Liver (tissue), 8 donors: ENCODE measurements at regions not wholly inside any gene's neighbourhood (a gene's known extent, or its start where the extent isn't known, plus 50 kb on each side); places are given as distances from the start of the nearest gene placed in this dataset.

Experiments
- DNase-seq: peaks from one replicate; pipeline ENCODE4 v3.0.0-alpha.2; 2017; ENCODE audit warnings: low spot score
- H3K27ac ChIP-seq, 2 donors: one replicate each; pipeline ENCODE4 v1.7.0; 2013; ENCODE audit warnings: inconsistent platforms in 2 of 2, low read length in 2 of 2, control low read depth in 1 of 2, low read depth in 1 of 2, mild to moderate bottlenecking in 1 of 2
- H3K27me3 ChIP-seq, 4 donors: one replicate each; pipeline versions ENCODE4 v1.6.1 to v1.7.0; 2013; ENCODE audit warnings: low read length in 3 of 4, inconsistent platforms in 1 of 4, mild to moderate bottlenecking in 1 of 4, moderate library complexity in 1 of 4; ENCODE audit not compliant: control insufficient read depth in 4 of 4, insufficient read depth in 4 of 4
- H3K36me3 ChIP-seq, 4 donors: one replicate each; pipeline versions ENCODE4 v1.6.1 to v1.7.0; 2013; ENCODE audit warnings: low read length in 3 of 4, mild to moderate bottlenecking in 3 of 4, low read depth in 1 of 4, moderate library complexity in 1 of 4; ENCODE audit not compliant: control insufficient read depth in 4 of 4, insufficient read depth in 3 of 4
- H3K4me1 ChIP-seq, 4 donors: one replicate each; pipeline versions ENCODE4 v1.6.1 to v1.7.0; 2013; ENCODE audit warnings: low read length in 3 of 4, mild to moderate bottlenecking in 3 of 4, moderate library complexity in 1 of 4; ENCODE audit not compliant: control insufficient read depth in 4 of 4, insufficient read depth in 4 of 4
- H3K4me3 ChIP-seq, 3 donors: one replicate each; pipeline versions ENCODE4 v1.6.1 to v1.7.0; 2013; ENCODE audit warnings: low read length in 3 of 3, control low read depth in 1 of 3, low read depth in 1 of 3, mild to moderate bottlenecking in 1 of 3
- H3K9ac ChIP-seq, 2 donors: one replicate each; pipeline ENCODE4 v1.7.0; 2013; ENCODE audit warnings: low read length in 2 of 2, mild to moderate bottlenecking in 2 of 2, moderate library complexity in 2 of 2, control low read depth in 1 of 2, low read depth in 1 of 2
- H3K9me3 ChIP-seq, 4 donors: one replicate each; pipeline versions ENCODE4 v1.6.1 to v1.7.0; 2013; ENCODE audit warnings: low read length in 3 of 4; ENCODE audit not compliant: control insufficient read depth in 4 of 4
- ATF3 ChIP-seq: IDR thresholded peaks from 2 replicates; pipeline ENCODE4 v1.6.1; 2016; ENCODE audit warnings: antibody characterized with exemption
- CTCF ChIP-seq: fragments of 150-350 bp; IDR thresholded peaks from 2 replicates; pipeline ENCODE4 v1.5.1; 2017; ENCODE audit warnings: improper control_type of control experiment, low read depth, low read length; ENCODE audit not compliant: missing input control
- FOXA1 ChIP-seq: IDR thresholded peaks from 2 replicates; pipeline ENCODE4 v1.6.1; 2016; ENCODE audit warnings: antibody characterized with exemption
- FOXA2 ChIP-seq: IDR thresholded peaks from 2 replicates; pipeline ENCODE4 v1.6.1; 2016; ENCODE audit warnings: antibody characterized with exemption
- GABPA ChIP-seq, 2 donors: IDR thresholded peaks in 1 of 2; conservative IDR thresholded peaks in 1 of 2; 2 replicates each; pipeline ENCODE4 v1.6.1; 2016; ENCODE audit warnings: antibody characterized with exemption in 2 of 2, mild to moderate bottlenecking in 1 of 2, moderate library complexity in 1 of 2
- HNF4G ChIP-seq: IDR thresholded peaks from 2 replicates; pipeline ENCODE4 v1.6.1; 2016; ENCODE audit warnings: antibody characterized with exemption
- RAD21 ChIP-seq, 2 donors: IDR thresholded peaks; 2 replicates each; pipeline ENCODE4 v1.6.1; 2016; ENCODE audit warnings: antibody characterized with exemption in 2 of 2, mild to moderate bottlenecking in 2 of 2
- RXRA ChIP-seq, 2 donors: IDR thresholded peaks; 2 replicates each; pipeline ENCODE4 v1.6.1; 2017 to 2018; ENCODE audit warnings: antibody characterized with exemption in 2 of 2, mild to moderate bottlenecking in 1 of 2
- SP1 ChIP-seq: IDR thresholded peaks from 2 replicates; pipeline ENCODE4 v1.6.1; 2018; ENCODE audit warnings: antibody characterized with exemption, mild to moderate bottlenecking
- TAF1 ChIP-seq: conservative IDR thresholded peaks from 2 replicates; pipeline ENCODE4 v1.6.1; 2016; ENCODE audit warnings: antibody characterized with exemption, mild to moderate bottlenecking
- YY1 ChIP-seq: IDR thresholded peaks from 2 replicates; pipeline ENCODE4 v1.6.1; 2016; ENCODE audit warnings: antibody characterized with exemption, mild to moderate bottlenecking
- WGBS: extraction: QIAGEN DNeasy Blood & Tissue Kit; methylation state at CpG from one replicate; pipeline ENCODE4 v1.1.7; 2013; 5-methylcytosine and 5-hydroxymethylcytosine counted together
- TF ChIP-seq, protein P1 (sequence below): IDR thresholded peaks from 2 replicates; pipeline ENCODE4 v1.6.1; 2016; ENCODE audit warnings: antibody characterized with exemption
- TF ChIP-seq, protein P2 (sequence below): IDR thresholded peaks from 2 replicates; pipeline ENCODE4 v1.6.1; 2016; ENCODE audit warnings: antibody characterized with exemption
- TF ChIP-seq, protein P3 (sequence below): IDR thresholded peaks from 2 replicates; pipeline ENCODE4 v1.6.1; 2016; ENCODE audit warnings: antibody characterized with exemption, mild to moderate bottlenecking
- donor health status: healthy.
- donor health status: healthy.
- donor health status: healthy.
- donor health status: healthy.
- donor health status: healthy.

DNA sequence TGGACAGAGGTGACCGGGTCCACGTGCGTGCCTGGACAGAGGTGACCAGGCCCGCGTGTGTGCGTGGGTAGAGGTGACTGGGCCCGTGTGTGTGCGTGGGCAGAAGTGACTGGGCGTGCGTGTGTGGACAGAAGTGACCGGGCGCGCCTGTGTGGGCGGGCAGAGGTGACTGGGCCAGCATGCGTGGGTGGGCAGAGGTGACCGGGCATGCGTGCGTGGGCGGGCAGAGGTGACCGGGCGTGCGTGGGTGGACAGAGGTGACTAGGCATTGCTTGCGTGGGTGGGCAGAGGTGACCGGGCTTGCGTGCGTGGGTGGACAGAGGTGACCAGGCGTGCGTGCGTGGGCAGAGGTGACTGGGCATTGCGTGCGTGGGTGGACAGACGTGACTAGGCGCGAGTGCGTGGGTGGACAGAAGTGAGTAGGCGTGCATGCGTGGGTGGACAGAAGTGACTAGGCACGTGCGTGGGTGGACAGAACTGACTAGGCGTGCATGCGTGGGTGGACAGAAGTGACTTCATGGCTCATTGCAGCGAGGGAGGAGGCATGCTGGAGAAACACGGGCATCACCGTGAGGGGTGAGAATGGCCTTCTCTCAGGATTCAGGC is 254.1 kb upstream of the IRX4 start:
- Histone ChIP-seq H3K27me3 (peaks cover 0 to 2% (median 0%) of the 10 kb centered on the region in 4 donors), H3K4me3 (no peak overlapping the region), H3K9ac (no peak overlapping the region), H3K4me1 (no peaks in the 10 kb centered on the region), H3K36me3 (no peaks in the 10 kb centered on the region), H3K27ac (no peak overlapping the region), H3K9me3 (no peaks in the 10 kb centered on the region)
- no peak for DNase-seq
- WGBS: 84% methylated on average over 44 of the region's 44 CpGs
- TF ChIP-seq, protein P1, sequence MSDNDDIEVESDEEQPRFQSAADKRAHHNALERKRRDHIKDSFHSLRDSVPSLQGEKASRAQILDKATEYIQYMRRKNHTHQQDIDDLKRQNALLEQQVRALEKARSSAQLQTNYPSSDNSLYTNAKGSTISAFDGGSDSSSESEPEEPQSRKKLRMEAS: no peak
- TF ChIP-seq YY1 (no peak), FOXA1 (no peak), ATF3 (no peak), TAF1 (no peak), RAD21 (IDR thresholded peaks at IDR 0.05) (no peak), GABPA (IDR thresholded peaks at IDR 0.05 in 1 of 2, conservative IDR thresholded peaks at IDR 0.05 in 1 of 2) (no peak), FOXA2 (no peak)
- TF ChIP-seq, protein P2, sequence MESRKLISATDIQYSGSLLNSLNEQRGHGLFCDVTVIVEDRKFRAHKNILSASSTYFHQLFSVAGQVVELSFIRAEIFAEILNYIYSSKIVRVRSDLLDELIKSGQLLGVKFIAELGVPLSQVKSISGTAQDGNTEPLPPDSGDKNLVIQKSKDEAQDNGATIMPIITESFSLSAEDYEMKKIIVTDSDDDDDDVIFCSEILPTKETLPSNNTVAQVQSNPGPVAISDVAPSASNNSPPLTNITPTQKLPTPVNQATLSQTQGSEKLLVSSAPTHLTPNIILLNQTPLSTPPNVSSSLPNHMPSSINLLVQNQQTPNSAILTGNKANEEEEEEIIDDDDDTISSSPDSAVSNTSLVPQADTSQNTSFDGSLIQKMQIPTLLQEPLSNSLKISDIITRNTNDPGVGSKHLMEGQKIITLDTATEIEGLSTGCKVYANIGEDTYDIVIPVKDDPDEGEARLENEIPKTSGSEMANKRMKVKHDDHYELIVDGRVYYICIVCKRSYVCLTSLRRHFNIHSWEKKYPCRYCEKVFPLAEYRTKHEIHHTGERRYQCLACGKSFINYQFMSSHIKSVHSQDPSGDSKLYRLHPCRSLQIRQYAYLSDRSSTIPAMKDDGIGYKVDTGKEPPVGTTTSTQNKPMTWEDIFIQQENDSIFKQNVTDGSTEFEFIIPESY: no peak

DNA sequence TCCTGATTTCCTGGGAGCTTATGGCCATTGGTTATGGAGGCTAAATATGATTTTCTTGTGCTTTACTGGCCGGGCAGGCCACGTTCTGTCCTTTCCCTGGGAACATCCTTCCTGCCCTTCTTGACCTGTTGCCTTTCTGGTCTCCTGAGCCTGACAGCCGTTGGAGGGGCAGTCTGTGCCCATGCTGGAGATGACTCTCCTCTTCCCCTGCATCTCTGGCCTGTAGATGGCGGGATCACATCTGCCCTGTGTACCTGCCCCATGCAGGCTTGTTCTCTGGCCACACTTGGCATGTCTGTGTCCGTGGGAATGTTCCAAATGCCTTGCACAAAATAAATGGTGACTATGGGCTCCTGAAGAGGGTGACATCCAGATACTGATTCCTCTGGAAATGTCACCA is 253.1 kb upstream of the IRX4 start:
- Histone ChIP-seq H3K27me3 (peaks cover 0 to 2% (median 0%) of the 10 kb centered on the region in 4 donors), H3K4me3 (no peak overlapping the region), H3K4me1 (no peaks in the 10 kb centered on the region), H3K36me3 (no peaks in the 10 kb centered on the region), H3K9me3 (no peaks in the 10 kb centered on the region), H3K27ac (no peak overlapping the region), H3K9ac (no peak overlapping the region)
- TF ChIP-seq RXRA (IDR thresholded peaks at IDR 0.05): no peak
- no peak for TF ChIP-seq HNF4G
- no peak for DNase-seq
- WGBS: 61% methylated on average over 5 of the region's 5 CpGs

GRCh38 chr5:2135354-2135753 is 252.6 kb upstream of the IRX4 start:
- H3K9ac ChIP-seq: no peak overlapping the region
- H3K4me3 ChIP-seq: no peak overlapping the region
- DNase-seq: no peak
- no peaks in the 10 kb centered on the region for H3K36me3 ChIP-seq
- TF ChIP-seq CTCF (no peak), FOXA2 (no peak), FOXA1 (no peak), RAD21 (IDR thresholded peaks at IDR 0.05) (no peak), GABPA (IDR thresholded peaks at IDR 0.05 in 1 of 2, conservative IDR thresholded peaks at IDR 0.05 in 1 of 2) (no peak), YY1 (no peak), SP1 (no peak), HNF4G (no peak), ATF3 (no peak)
- TF ChIP-seq, protein P3, sequence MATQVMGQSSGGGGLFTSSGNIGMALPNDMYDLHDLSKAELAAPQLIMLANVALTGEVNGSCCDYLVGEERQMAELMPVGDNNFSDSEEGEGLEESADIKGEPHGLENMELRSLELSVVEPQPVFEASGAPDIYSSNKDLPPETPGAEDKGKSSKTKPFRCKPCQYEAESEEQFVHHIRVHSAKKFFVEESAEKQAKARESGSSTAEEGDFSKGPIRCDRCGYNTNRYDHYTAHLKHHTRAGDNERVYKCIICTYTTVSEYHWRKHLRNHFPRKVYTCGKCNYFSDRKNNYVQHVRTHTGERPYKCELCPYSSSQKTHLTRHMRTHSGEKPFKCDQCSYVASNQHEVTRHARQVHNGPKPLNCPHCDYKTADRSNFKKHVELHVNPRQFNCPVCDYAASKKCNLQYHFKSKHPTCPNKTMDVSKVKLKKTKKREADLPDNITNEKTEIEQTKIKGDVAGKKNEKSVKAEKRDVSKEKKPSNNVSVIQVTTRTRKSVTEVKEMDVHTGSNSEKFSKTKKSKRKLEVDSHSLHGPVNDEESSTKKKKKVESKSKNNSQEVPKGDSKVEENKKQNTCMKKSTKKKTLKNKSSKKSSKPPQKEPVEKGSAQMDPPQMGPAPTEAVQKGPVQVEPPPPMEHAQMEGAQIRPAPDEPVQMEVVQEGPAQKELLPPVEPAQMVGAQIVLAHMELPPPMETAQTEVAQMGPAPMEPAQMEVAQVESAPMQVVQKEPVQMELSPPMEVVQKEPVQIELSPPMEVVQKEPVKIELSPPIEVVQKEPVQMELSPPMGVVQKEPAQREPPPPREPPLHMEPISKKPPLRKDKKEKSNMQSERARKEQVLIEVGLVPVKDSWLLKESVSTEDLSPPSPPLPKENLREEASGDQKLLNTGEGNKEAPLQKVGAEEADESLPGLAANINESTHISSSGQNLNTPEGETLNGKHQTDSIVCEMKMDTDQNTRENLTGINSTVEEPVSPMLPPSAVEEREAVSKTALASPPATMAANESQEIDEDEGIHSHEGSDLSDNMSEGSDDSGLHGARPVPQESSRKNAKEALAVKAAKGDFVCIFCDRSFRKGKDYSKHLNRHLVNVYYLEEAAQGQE: no peak
- TF ChIP-seq, protein P1: no peak
- TF ChIP-seq, protein P2: no peak
- 64% methylated on average over 8 of the region's 8 CpGs for WGBS
- H3K27ac ChIP-seq: no peak overlapping the region
- no peaks in the 10 kb centered on the region for H3K4me1 ChIP-seq
- H3K27me3 ChIP-seq: peaks cover 0 to 2% (median 0%) of the 10 kb centered on the region in 4 donors
- no peaks in the 10 kb centered on the region for H3K9me3 ChIP-seq
